HG03135 (cell line): ENCODE measurements at regions not wholly inside any gene's neighbourhood (a gene's known extent, or its start where the extent isn't known, plus 50 kb on each side); places are given as distances from the start of the nearest gene placed in this dataset.
"Not testable (repeated sequence)": the region's sequence is repeated elsewhere in the genome, so short reads cannot be mapped to it uniquely, and the experiment has no call there.

Source experiments
- ATAC-seq: cut with Tn5 transposase; IDR thresholded peaks from one replicate; pipeline ENCODE4 v1.9.1; 2021; ENCODE audit warnings: mild to moderate bottlenecking, moderate library complexity; ENCODE audit not compliant: unreplicated experiment

- not testable (repeated sequence) for ATAC-seq
These were observed 237.9 kb upstream of the SGCG start for GRCh38 chr13:22942831-22943230.

GRCh38 chr13:22944378-22944777, 236.4 kb upstream of the SGCG start:
- no peak for ATAC-seq

- no peak for ATAC-seq
These were observed 235.2 kb upstream of the SGCG start for GRCh38 chr13:22945321-22946226.

GRCh38 chr13:22948421-22948820, 232.4 kb upstream of the SGCG start:
- ATAC-seq = no peak

- ATAC-seq = not testable (repeated sequence)
These were observed 228.8 kb upstream of the SGCG start for GRCh38 chr13:22952018-22952417.

- ATAC-seq = not testable (repeated sequence)
These were observed 225.6 kb upstream of the SGCG start for GRCh38 chr13:22955147-22955546.

- ATAC-seq = not testable (repeated sequence)
These were observed 224.2 kb upstream of the SGCG start for GRCh38 chr13:22956456-22957115.

GRCh38 chr13:22959859-22960258, 220.9 kb upstream of the SGCG start:
- not testable (repeated sequence) for ATAC-seq

- ATAC-seq = no peak
These were observed 220.0 kb upstream of the SGCG start for GRCh38 chr13:22960827-22961226.

- not testable (repeated sequence) for ATAC-seq
These were observed 219.4 kb upstream of the SGCG start for GRCh38 chr13:22961342-22961741.

- no peak for ATAC-seq
These were observed 218.8 kb upstream of the SGCG start for GRCh38 chr13:22961835-22962537.

- not testable (repeated sequence) for ATAC-seq
These were observed 217.3 kb upstream of the SGCG start for GRCh38 chr13:22963384-22964053.

GRCh38 chr13:22964245-22964966, 216.4 kb upstream of the SGCG start:
- no peak for ATAC-seq

- not testable (repeated sequence) for ATAC-seq
These were observed 215.5 kb upstream of the SGCG start for GRCh38 chr13:22965011-22965857.

- not testable (repeated sequence) for ATAC-seq
These were observed 214.9 kb upstream of the SGCG start for GRCh38 chr13:22965858-22966239.

GRCh38 chr13:22966753-22967152, 214.0 kb upstream of the SGCG start:
- not testable (repeated sequence) for ATAC-seq

GRCh38 chr13:22967669-22968068, 213.1 kb upstream of the SGCG start:
- ATAC-seq = no peak

GRCh38 chr13:22979952-22980351, 200.8 kb upstream of the SGCG start:
- no peak for ATAC-seq

GRCh38 chr13:22980936-22981335, 199.8 kb upstream of the SGCG start:
- ATAC-seq = no peak
